Ishikawa (cell line): ENCODE measurements at regions not wholly inside any gene's neighbourhood (a gene's known extent, or its start where the extent isn't known, plus 50 kb on each side); places are given as distances from the start of the nearest gene placed in this dataset.

Source experiments
- CEBPB ChIP-seq: IDR thresholded peaks from 2 replicates; pipeline ENCODE4 v1.6.1; 2012
- CREB1 ChIP-seq: IDR thresholded peaks from 2 replicates; pipeline ENCODE4 v1.6.1; 2012; ENCODE audit warnings: low read depth
- EGR1 ChIP-seq: IDR thresholded peaks from 2 replicates; pipeline ENCODE4 v1.6.1; 2012
- EP300 ChIP-seq: IDR thresholded peaks from 2 replicates; pipeline ENCODE4 v1.6.1; 2012; ENCODE audit warnings: borderline replicate concordance
- FOXM1 ChIP-seq: IDR thresholded peaks from 2 replicates; pipeline ENCODE4 v1.6.1; 2012; ENCODE audit warnings: low read depth, borderline replicate concordance
- NFIC ChIP-seq: IDR thresholded peaks from 2 replicates; pipeline ENCODE4 v1.6.1; 2012
- RAD21 ChIP-seq: IDR thresholded peaks from 2 replicates; pipeline ENCODE4 v1.6.1; 2012; ENCODE audit warnings: low read depth
- TAF1 ChIP-seq: IDR thresholded peaks from 2 replicates; pipeline ENCODE4 v1.6.1; 2012; ENCODE audit warnings: low read depth, mild to moderate bottlenecking
- TCF12 ChIP-seq: IDR thresholded peaks from 2 replicates; pipeline ENCODE4 v1.6.1; 2012; ENCODE audit warnings: low read depth
- TEAD4 ChIP-seq: IDR thresholded peaks from 2 replicates; pipeline ENCODE4 v1.6.1; 2012
- YY1 ChIP-seq: IDR thresholded peaks from 2 replicates; pipeline ENCODE4 v1.6.1; 2012; ENCODE audit warnings: low read depth
- TF ChIP-seq, protein P1 (sequence below): IDR thresholded peaks from 2 replicates; pipeline ENCODE4 v1.6.1; 2012
- TF ChIP-seq, protein P2 (sequence below): IDR thresholded peaks from 2 replicates; pipeline ENCODE4 v1.6.1; 2012; ENCODE audit warnings: low read depth, mild to moderate bottlenecking
- TF ChIP-seq, protein P3 (sequence below): IDR thresholded peaks from 2 replicates; pipeline ENCODE4 v1.6.1; 2012

DNA sequence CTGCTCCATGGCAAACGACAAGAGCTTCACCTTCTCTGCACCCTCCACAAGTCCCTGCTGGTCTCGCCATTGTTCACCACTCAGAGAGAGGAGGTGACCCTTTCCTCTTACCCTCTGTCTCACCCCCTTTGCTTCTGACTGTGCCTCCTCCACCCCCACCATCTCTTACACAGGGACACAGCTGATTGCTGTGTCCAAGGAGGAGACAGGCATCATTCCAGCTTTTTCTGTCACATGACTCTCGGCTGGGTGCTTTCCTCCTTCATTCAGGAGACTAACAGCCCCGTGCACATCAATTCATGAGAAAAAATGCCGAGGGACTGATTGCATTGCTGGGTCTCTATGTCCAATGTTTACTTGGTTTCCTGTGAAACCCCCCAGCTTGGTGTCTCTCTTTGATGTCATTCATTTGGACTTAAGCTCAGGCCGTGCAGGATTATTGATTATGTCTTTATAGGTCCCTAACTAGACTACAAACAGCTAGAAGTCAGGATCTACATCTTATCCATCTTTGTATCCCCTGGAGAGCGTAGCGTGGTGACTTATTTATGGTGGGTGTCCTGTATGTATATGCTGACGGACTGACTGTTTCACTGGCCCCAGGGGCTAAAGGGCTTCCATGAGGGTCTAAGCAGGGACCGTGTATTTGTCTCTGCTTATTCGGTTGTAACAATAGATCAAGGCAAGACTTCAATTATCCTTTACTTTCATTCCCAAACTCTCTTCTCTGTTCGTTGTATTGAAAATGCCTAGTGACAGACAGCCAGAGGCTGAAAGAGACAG lies 82.2 kb upstream of the CDH13 start:
- TF ChIP-seq RAD21: no peak
- no peak for TF ChIP-seq YY1
- TF ChIP-seq, protein P1, sequence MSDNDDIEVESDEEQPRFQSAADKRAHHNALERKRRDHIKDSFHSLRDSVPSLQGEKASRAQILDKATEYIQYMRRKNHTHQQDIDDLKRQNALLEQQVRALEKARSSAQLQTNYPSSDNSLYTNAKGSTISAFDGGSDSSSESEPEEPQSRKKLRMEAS: no peak
- TF ChIP-seq, protein P2, sequence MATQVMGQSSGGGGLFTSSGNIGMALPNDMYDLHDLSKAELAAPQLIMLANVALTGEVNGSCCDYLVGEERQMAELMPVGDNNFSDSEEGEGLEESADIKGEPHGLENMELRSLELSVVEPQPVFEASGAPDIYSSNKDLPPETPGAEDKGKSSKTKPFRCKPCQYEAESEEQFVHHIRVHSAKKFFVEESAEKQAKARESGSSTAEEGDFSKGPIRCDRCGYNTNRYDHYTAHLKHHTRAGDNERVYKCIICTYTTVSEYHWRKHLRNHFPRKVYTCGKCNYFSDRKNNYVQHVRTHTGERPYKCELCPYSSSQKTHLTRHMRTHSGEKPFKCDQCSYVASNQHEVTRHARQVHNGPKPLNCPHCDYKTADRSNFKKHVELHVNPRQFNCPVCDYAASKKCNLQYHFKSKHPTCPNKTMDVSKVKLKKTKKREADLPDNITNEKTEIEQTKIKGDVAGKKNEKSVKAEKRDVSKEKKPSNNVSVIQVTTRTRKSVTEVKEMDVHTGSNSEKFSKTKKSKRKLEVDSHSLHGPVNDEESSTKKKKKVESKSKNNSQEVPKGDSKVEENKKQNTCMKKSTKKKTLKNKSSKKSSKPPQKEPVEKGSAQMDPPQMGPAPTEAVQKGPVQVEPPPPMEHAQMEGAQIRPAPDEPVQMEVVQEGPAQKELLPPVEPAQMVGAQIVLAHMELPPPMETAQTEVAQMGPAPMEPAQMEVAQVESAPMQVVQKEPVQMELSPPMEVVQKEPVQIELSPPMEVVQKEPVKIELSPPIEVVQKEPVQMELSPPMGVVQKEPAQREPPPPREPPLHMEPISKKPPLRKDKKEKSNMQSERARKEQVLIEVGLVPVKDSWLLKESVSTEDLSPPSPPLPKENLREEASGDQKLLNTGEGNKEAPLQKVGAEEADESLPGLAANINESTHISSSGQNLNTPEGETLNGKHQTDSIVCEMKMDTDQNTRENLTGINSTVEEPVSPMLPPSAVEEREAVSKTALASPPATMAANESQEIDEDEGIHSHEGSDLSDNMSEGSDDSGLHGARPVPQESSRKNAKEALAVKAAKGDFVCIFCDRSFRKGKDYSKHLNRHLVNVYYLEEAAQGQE: no peak
- no peak for TF ChIP-seq CREB1
- TF ChIP-seq EGR1: no peak
- no peak for TF ChIP-seq TCF12
- no peak for TF ChIP-seq TEAD4
- TF ChIP-seq, protein P3, sequence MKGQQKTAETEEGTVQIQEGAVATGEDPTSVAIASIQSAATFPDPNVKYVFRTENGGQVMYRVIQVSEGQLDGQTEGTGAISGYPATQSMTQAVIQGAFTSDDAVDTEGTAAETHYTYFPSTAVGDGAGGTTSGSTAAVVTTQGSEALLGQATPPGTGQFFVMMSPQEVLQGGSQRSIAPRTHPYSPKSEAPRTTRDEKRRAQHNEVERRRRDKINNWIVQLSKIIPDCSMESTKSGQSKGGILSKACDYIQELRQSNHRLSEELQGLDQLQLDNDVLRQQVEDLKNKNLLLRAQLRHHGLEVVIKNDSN: no peak
- TF ChIP-seq CEBPB: no peak
- no peak for TF ChIP-seq EP300
- no peak for TF ChIP-seq TAF1
- no peak for TF ChIP-seq NFIC
- TF ChIP-seq FOXM1: no peak
